GM23338 (cell line): ENCODE measurements at regions not wholly inside any gene's neighbourhood (a gene's known extent, or its start where the extent isn't known, plus 50 kb on each side); places are given as distances from the start of the nearest gene placed in this dataset.

ENCODE experiments used
- ATAC-seq: fragments of 200-7000 bp; cut with Tn5 transposase; 3 replicates; pipeline ENCODE4 v1.9.1; 2020
- DNase-seq: peaks from one replicate; pipeline ENCODE4 v3.0.0-alpha.2; 2015; ENCODE audit warnings: low spot score
- H2AFZ ChIP-seq: fragments of 200-600 bp; sonication (generic); 2 replicates; pipeline ENCODE4 v1.8.0; 2016; ENCODE audit warnings: antibody characterized with exemption, mild to moderate bottlenecking, moderate library complexity
- H3F3A ChIP-seq: fragments of 200-600 bp; sonication (generic); replicated peaks from 2 replicates; pipeline ENCODE4 v1.8.0; 2017; ENCODE audit warnings: antibody characterized with exemption, mixed run types, low read depth
- H3K27ac ChIP-seq: fragments of 200-600 bp; sonication (generic); 2 replicates; pipeline ENCODE4 v1.6.1; 2016; ENCODE audit warnings: low read depth
- H3K27me3 ChIP-seq: fragments of 200-600 bp; sonication (generic); 2 replicates; pipeline ENCODE4 v1.8.0; 2016; ENCODE audit warnings: mild to moderate bottlenecking, mixed run types, moderate library complexity; ENCODE audit not compliant: insufficient read depth
- H3K36me3 ChIP-seq: fragments of 200-600 bp; sonication (generic); 2 replicates; pipeline ENCODE4 v1.8.0; 2016; ENCODE audit warnings: mild to moderate bottlenecking; ENCODE audit not compliant: insufficient read depth
- H3K4me1 ChIP-seq: fragments of 200-600 bp; sonication (generic); 2 replicates; pipeline ENCODE4 v1.8.0; 2016; ENCODE audit warnings: mild to moderate bottlenecking, moderate library complexity; ENCODE audit not compliant: insufficient read depth
- H3K4me2 ChIP-seq: fragments of 200-600 bp; sonication (generic); 2 replicates; pipeline ENCODE4 v1.7.1; 2017; ENCODE audit warnings: mixed run types
- H3K4me3 ChIP-seq: fragments of 200-600 bp; sonication (generic); 2 replicates; pipeline ENCODE4 v1.6.1; 2016; ENCODE audit warnings: mixed run types
- H3K79me2 ChIP-seq: fragments of 200-600 bp; sonication (generic); replicated peaks from 2 replicates; pipeline ENCODE4 v1.8.0; 2017; ENCODE audit warnings: mild to moderate bottlenecking; ENCODE audit not compliant: insufficient read depth
- H3K9me2 ChIP-seq: fragments of 200-600 bp; sonication (generic); 2 replicates; pipeline ENCODE4 v1.8.0; 2017; ENCODE audit not compliant: insufficient read depth
- H4K20me1 ChIP-seq: fragments of 200-600 bp; sonication (generic); replicated peaks from 2 replicates; pipeline ENCODE4 v1.8.0; 2017; ENCODE audit warnings: mild to moderate bottlenecking; ENCODE audit not compliant: insufficient read depth
- H3K27ac Mint-ChIP-seq: 2 replicates; pipeline ENCODE4 v1.8.0; 2020; ENCODE audit warnings: inconsistent platforms, mild to moderate bottlenecking, moderate library complexity, mixed read lengths
- H3K27me3 Mint-ChIP-seq: 3 replicates; pipeline ENCODE4 v1.8.0; 2022; ENCODE audit warnings: low read depth, mild to moderate bottlenecking, moderate library complexity, mixed read lengths, inconsistent platforms; ENCODE audit not compliant: insufficient read depth, poor library complexity
- H3K36me3 Mint-ChIP-seq: 3 replicates; pipeline ENCODE4 v1.8.0; 2021; ENCODE audit warnings: low read depth, mild to moderate bottlenecking, inconsistent platforms, moderate library complexity, mixed read lengths
- H3K4me1 Mint-ChIP-seq: 3 replicates; pipeline ENCODE4 v1.8.0; 2020; ENCODE audit warnings: mild to moderate bottlenecking, inconsistent platforms, mixed read lengths
- H3K4me3 Mint-ChIP-seq: 3 replicates; pipeline ENCODE4 v1.8.0; 2021; ENCODE audit warnings: moderate library complexity, mild to moderate bottlenecking, inconsistent platforms, mixed read lengths
- H3K9me3 Mint-ChIP-seq: 3 replicates; pipeline ENCODE4 v1.8.0; 2020; ENCODE audit warnings: moderate library complexity, mild to moderate bottlenecking, inconsistent platforms, mixed read lengths
- CREB1 ChIP-seq: fragments of 250-450 bp; sonication (Bioruptor Pico); IDR thresholded peaks from 2 replicates; pipeline ENCODE4 v1.5.0; 2020; ENCODE audit warnings: low read depth, mild to moderate bottlenecking, moderate library complexity
- EZH2 ChIP-seq: fragments of 200-600 bp; sonication (generic); IDR thresholded peaks from one replicate; pipeline ENCODE4 v1.8.0; 2017; ENCODE audit warnings: antibody characterized with exemption, mild to moderate bottlenecking, low read depth; ENCODE audit not compliant: unreplicated experiment
- EZH2phosphoT487 ChIP-seq: fragments of 200-600 bp; sonication (generic); IDR thresholded peaks from one replicate; pipeline ENCODE4 v1.8.1; 2018; ENCODE audit warnings: antibody characterized with exemption; ENCODE audit not compliant: unreplicated experiment
- JUNB ChIP-seq: IDR thresholded peaks from one replicate; pipeline ENCODE4 v1.6.1; 2016; ENCODE audit warnings: antibody characterized with exemption; ENCODE audit not compliant: unreplicated experiment
- NANOG ChIP-seq: IDR thresholded peaks from 2 replicates; pipeline ENCODE4 v1.6.1; 2016; ENCODE audit warnings: antibody characterized with exemption, borderline replicate concordance
- POLR2AphosphoS5 ChIP-seq: IDR thresholded peaks from 2 replicates; pipeline ENCODE4 v1.6.1; 2016; ENCODE audit warnings: antibody characterized with exemption, low read depth
- STAT1 ChIP-seq: IDR thresholded peaks from one replicate; pipeline ENCODE4 v1.6.1; 2016; ENCODE audit warnings: antibody characterized with exemption; ENCODE audit not compliant: unreplicated experiment
- ZNF114 ChIP-seq: fragments of 250-450 bp; sonication (Bioruptor Pico); IDR thresholded peaks from 2 replicates; pipeline ENCODE4 v1.5.0; 2020; ENCODE audit warnings: mild to moderate bottlenecking, moderate library complexity
- ZNF331 ChIP-seq: fragments of 250-450 bp; sonication (Bioruptor Pico); IDR thresholded peaks from 2 replicates; pipeline ENCODE4 v1.5.0; 2020; ENCODE audit warnings: low read depth, mild to moderate bottlenecking, moderate library complexity
- TF ChIP-seq, protein P1 (sequence below): IDR thresholded peaks from one replicate; pipeline ENCODE4 v1.6.1; 2018; ENCODE audit warnings: antibody characterized with exemption; ENCODE audit not compliant: unreplicated experiment
- TF ChIP-seq, protein P2 (sequence below): IDR thresholded peaks from 2 replicates; pipeline ENCODE4 v1.6.1; 2016; ENCODE audit warnings: antibody characterized with exemption
- TF ChIP-seq, protein P3 (sequence below): fragments of 250-450 bp; sonication (Bioruptor Pico); IDR thresholded peaks from 2 replicates; pipeline ENCODE4 v1.5.0; 2020; ENCODE audit warnings: mild to moderate bottlenecking, moderate library complexity
- TF ChIP-seq, protein P4 (sequence below), 2 experiments: fragments of 200-600 bp in 1 of 2; sonication (generic) in 1 of 2; conservative IDR thresholded peaks; 2 replicates each; pipeline versions ENCODE4 v1.5.1 to v1.6.1; 2016 to 2017; ENCODE audit warnings: antibody characterized with exemption in 2 of 2, low read depth in 2 of 2, mild to moderate bottlenecking in 2 of 2, moderate library complexity in 1 of 2

DNA sequence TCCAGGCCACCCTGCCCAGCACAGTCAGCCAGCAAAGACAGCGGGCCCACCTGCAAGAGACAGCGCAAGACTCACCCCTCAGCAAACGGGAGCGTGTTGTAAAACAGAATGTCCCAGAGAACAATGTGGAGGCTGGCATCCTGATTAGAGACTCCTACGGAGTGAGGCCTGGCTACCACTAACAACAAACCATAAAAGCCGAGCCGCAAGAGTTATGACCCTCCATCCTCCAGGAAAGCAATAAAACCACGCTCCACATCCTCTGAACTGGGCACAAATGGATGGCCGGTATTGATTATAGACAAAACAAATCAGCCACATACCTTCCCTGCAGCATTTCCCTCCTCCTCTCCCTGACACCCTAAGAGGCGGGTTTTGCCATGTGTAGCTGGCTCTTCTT, 75.8 kb upstream of the LIPC start:
- Histone ChIP-seq H3K27me3 (no peaks in the 10 kb centered on the region), H3F3A (no peaks in the 10 kb centered on the region), H3K4me1 (0 out of 2 replicates have a peak, but pooled peaks cover 3% of the 10 kb centered on the region), H3K36me3 (no peaks in the 10 kb centered on the region), H3K27ac (no peak overlapping the region), H4K20me1 (no peaks in the 10 kb centered on the region), H2AFZ (peak overlapping the region; percentile 83; the same call in 1 of the 2 replicates), H3K79me2 (no peaks in the 10 kb centered on the region), H3K9me2 (no peaks in the 10 kb centered on the region), H3K4me2 (no peak overlapping the region), H3K4me3 (no peak overlapping the region)
- peaks cover 10% of the 10 kb centered on the region for H3K27me3 Mint-ChIP-seq
- no peak overlapping the region for H3K27ac Mint-ChIP-seq
- no peak for TF ChIP-seq CREB1 (CRISPR knock-in tag)
- TF ChIP-seq, protein P1, sequence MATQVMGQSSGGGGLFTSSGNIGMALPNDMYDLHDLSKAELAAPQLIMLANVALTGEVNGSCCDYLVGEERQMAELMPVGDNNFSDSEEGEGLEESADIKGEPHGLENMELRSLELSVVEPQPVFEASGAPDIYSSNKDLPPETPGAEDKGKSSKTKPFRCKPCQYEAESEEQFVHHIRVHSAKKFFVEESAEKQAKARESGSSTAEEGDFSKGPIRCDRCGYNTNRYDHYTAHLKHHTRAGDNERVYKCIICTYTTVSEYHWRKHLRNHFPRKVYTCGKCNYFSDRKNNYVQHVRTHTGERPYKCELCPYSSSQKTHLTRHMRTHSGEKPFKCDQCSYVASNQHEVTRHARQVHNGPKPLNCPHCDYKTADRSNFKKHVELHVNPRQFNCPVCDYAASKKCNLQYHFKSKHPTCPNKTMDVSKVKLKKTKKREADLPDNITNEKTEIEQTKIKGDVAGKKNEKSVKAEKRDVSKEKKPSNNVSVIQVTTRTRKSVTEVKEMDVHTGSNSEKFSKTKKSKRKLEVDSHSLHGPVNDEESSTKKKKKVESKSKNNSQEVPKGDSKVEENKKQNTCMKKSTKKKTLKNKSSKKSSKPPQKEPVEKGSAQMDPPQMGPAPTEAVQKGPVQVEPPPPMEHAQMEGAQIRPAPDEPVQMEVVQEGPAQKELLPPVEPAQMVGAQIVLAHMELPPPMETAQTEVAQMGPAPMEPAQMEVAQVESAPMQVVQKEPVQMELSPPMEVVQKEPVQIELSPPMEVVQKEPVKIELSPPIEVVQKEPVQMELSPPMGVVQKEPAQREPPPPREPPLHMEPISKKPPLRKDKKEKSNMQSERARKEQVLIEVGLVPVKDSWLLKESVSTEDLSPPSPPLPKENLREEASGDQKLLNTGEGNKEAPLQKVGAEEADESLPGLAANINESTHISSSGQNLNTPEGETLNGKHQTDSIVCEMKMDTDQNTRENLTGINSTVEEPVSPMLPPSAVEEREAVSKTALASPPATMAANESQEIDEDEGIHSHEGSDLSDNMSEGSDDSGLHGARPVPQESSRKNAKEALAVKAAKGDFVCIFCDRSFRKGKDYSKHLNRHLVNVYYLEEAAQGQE = no peak
- TF ChIP-seq, protein P2, sequence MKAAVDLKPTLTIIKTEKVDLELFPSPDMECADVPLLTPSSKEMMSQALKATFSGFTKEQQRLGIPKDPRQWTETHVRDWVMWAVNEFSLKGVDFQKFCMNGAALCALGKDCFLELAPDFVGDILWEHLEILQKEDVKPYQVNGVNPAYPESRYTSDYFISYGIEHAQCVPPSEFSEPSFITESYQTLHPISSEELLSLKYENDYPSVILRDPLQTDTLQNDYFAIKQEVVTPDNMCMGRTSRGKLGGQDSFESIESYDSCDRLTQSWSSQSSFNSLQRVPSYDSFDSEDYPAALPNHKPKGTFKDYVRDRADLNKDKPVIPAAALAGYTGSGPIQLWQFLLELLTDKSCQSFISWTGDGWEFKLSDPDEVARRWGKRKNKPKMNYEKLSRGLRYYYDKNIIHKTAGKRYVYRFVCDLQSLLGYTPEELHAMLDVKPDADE = no peak
- TF ChIP-seq ZNF114 = no peak
- TF ChIP-seq JUNB = no peak
- no peak for TF ChIP-seq EZH2phosphoT487
- TF ChIP-seq ZNF331 (CRISPR knock-in tag) = no peak
- TF ChIP-seq POLR2AphosphoS5 = no peak
- TF ChIP-seq, protein P3, sequence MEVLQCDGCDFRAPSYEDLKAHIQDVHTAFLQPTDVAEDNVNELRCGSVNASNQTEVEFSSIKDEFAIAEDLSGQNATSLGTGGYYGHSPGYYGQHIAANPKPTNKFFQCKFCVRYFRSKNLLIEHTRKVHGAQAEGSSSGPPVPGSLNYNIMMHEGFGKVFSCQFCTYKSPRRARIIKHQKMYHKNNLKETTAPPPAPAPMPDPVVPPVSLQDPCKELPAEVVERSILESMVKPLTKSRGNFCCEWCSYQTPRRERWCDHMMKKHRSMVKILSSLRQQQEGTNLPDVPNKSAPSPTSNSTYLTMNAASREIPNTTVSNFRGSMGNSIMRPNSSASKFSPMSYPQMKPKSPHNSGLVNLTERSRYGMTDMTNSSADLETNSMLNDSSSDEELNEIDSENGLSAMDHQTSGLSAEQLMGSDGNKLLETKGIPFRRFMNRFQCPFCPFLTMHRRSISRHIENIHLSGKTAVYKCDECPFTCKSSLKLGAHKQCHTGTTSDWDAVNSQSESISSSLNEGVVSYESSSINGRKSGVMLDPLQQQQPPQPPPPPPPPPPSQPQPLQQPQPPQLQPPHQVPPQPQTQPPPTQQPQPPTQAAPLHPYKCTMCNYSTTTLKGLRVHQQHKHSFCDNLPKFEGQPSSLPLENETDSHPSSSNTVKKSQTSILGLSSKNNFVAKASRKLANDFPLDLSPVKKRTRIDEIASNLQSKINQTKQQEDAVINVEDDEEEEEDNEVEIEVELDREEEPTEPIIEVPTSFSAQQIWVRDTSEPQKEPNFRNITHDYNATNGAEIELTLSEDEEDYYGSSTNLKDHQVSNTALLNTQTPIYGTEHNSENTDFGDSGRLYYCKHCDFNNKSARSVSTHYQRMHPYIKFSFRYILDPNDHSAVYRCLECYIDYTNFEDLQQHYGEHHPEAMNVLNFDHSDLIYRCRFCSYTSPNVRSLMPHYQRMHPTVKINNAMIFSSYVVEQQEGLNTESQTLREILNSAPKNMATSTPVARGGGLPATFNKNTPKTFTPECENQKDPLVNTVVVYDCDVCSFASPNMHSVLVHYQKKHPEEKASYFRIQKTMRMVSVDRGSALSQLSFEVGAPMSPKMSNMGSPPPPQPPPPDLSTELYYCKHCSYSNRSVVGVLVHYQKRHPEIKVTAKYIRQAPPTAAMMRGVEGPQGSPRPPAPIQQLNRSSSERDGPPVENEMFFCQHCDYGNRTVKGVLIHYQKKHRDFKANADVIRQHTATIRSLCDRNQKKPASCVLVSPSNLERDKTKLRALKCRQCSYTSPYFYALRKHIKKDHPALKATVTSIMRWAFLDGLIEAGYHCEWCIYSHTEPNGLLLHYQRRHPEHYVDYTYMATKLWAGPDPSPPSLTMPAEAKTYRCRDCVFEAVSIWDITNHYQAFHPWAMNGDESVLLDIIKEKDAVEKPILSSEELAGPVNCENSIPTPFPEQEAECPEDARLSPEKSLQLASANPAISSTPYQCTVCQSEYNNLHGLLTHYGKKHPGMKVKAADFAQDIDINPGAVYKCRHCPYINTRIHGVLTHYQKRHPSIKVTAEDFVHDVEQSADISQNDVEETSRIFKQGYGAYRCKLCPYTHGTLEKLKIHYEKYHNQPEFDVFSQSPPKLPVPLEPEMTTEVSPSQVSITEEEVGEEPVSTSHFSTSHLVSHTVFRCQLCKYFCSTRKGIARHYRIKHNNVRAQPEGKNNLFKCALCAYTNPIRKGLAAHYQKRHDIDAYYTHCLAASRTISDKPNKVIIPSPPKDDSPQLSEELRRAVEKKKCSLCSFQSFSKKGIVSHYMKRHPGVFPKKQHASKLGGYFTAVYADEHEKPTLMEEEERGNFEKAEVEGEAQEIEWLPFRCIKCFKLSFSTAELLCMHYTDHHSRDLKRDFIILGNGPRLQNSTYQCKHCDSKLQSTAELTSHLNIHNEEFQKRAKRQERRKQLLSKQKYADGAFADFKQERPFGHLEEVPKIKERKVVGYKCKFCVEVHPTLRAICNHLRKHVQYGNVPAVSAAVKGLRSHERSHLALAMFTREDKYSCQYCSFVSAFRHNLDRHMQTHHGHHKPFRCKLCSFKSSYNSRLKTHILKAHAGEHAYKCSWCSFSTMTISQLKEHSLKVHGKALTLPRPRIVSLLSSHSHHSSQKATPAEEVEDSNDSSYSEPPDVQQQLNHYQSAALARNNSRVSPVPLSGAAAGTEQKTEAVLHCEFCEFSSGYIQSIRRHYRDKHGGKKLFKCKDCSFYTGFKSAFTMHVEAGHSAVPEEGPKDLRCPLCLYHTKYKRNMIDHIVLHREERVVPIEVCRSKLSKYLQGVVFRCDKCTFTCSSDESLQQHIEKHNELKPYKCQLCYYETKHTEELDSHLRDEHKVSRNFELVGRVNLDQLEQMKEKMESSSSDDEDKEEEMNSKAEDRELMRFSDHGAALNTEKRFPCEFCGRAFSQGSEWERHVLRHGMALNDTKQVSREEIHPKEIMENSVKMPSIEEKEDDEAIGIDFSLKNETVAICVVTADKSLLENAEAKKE (CRISPR knock-in tag) = no peak
- no peak for TF ChIP-seq STAT1
- TF ChIP-seq EZH2 = no peak
- TF ChIP-seq, protein P4, sequence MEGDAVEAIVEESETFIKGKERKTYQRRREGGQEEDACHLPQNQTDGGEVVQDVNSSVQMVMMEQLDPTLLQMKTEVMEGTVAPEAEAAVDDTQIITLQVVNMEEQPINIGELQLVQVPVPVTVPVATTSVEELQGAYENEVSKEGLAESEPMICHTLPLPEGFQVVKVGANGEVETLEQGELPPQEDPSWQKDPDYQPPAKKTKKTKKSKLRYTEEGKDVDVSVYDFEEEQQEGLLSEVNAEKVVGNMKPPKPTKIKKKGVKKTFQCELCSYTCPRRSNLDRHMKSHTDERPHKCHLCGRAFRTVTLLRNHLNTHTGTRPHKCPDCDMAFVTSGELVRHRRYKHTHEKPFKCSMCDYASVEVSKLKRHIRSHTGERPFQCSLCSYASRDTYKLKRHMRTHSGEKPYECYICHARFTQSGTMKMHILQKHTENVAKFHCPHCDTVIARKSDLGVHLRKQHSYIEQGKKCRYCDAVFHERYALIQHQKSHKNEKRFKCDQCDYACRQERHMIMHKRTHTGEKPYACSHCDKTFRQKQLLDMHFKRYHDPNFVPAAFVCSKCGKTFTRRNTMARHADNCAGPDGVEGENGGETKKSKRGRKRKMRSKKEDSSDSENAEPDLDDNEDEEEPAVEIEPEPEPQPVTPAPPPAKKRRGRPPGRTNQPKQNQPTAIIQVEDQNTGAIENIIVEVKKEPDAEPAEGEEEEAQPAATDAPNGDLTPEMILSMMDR (conservative IDR thresholded peaks at IDR 0.05; ENCODE audit: low read depth in 2 of 2) = no peak
- no peak for TF ChIP-seq NANOG
- no peak overlapping the region for H3K4me3 Mint-ChIP-seq
- no peak for DNase-seq
- peaks cover 20% of the 10 kb centered on the region for H3K4me1 Mint-ChIP-seq
- no peak for ATAC-seq
- no peaks in the 10 kb centered on the region for H3K36me3 Mint-ChIP-seq
- no peaks in the 10 kb centered on the region for H3K9me3 Mint-ChIP-seq
